ENCODE measurements at regions not wholly inside any gene's neighbourhood (a gene's known extent, or its start where the extent isn't known, plus 50 kb on each side); places are given as distances from the start of the nearest gene placed in this dataset.

DNA sequence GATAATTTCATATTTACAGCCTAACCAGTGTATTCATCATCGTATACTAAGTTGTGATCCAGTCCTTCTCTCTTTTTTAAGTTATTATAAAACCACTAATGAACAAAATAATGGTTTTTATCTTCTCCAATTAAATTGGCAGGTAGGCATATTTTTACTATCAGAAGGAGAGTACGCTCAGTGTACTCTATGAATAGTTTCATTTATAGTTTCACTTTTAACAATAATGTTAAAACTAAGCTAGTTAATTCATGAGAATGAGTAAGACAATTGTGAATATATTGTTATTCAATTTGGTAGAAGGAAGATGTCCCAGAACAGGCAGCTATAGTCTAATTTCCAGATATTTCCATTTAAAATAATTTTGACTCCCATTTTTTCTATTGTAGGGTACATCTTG, 277.1 kb downstream of the RASSF9 start:
- CTCF ChIA-PET: no interaction called here
- no peaks in the 10 kb centered on the region for H4K20me1 ChIP-seq (ENCODE audit: insufficient read depth)
- intact Hi-C loops (cut with micrococcal nuclease; ENCODE audit: unreplicated experiment): no loop called here

DNA sequence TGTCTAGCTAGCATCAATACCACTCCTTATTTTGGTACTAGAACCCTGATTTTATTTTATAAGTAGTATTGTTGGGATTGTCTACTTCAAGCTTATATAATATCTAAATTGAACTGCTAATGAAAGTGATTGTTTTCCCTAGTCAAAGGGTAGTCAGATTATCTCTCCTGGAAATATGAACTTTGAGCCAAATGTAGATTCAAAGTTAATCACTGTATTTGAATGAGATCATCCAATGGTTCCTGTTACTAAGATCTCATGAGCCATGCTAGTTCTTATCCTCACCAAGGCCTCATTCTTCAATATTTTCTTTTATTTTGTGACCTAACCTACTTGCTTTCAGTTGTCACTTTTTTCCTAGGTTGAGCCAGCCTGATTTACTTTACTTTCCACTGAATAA, 276.7 kb downstream of the RASSF9 start:
- CTCF ChIA-PET: no interaction called here

More for the DNA sequence above, 277.1 kb downstream of the RASSF9 start:
- TF ChIP-seq, protein P1, sequence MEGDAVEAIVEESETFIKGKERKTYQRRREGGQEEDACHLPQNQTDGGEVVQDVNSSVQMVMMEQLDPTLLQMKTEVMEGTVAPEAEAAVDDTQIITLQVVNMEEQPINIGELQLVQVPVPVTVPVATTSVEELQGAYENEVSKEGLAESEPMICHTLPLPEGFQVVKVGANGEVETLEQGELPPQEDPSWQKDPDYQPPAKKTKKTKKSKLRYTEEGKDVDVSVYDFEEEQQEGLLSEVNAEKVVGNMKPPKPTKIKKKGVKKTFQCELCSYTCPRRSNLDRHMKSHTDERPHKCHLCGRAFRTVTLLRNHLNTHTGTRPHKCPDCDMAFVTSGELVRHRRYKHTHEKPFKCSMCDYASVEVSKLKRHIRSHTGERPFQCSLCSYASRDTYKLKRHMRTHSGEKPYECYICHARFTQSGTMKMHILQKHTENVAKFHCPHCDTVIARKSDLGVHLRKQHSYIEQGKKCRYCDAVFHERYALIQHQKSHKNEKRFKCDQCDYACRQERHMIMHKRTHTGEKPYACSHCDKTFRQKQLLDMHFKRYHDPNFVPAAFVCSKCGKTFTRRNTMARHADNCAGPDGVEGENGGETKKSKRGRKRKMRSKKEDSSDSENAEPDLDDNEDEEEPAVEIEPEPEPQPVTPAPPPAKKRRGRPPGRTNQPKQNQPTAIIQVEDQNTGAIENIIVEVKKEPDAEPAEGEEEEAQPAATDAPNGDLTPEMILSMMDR (conservative IDR thresholded peaks at IDR 0.05): no peak
- TF ChIP-seq EZH2 (IDR thresholded peaks at IDR 0.05; ENCODE audit: low read depth): no peak
- no peak for DNase-seq
- no peaks in the 10 kb centered on the region for H3K4me1 ChIP-seq (replicated peaks; ENCODE audit: insufficient read depth)
- no peak overlapping the region for H3K4me3 ChIP-seq
- H2AFZ ChIP-seq: no peak overlapping the region
- no peaks in the 10 kb centered on the region for H3K9me3 ChIP-seq (ENCODE audit: insufficient read depth, low read depth)
- no peaks in the 10 kb centered on the region for H3F3A ChIP-seq (ENCODE audit: insufficient read depth, low read depth)
- H3K27me3 ChIP-seq (ENCODE audit: insufficient read depth, low read depth): no peaks in the 10 kb centered on the region
- POLR2A ChIA-PET (ENCODE audit: unreplicated experiment): no interaction called here
- no peaks in the 10 kb centered on the region for H3K9me2 ChIP-seq (ENCODE audit: insufficient read depth)
- BruUV-seq (replicated peaks): no TSS peak
- no peaks in the 10 kb centered on the region for H3K79me2 ChIP-seq (ENCODE audit: low read depth)
- no peaks in the 10 kb centered on the region for H3K36me3 ChIP-seq (ENCODE audit: low read depth)
- H3K27ac ChIP-seq: no peak overlapping the region
- H3K4me2 ChIP-seq: no peak overlapping the region

DNA sequence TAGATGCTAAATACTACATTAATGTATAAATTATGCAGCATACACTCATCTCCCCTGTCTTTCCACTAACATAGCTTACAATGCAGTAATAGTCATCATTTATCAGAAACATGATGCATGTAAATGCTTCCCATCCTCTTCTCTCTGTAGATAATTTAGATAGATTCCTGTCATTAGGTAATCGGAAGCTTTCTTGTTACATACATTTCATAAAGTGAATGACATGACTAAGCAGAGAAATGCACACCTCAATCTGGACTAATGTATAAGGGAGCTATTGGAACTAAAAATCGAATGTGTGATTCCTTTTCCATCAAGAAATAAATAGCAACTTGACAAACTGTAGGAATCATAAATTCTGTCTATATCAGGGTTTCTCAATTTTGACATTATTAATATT, 273.4 kb downstream of the RASSF9 start:
- no TSS peak for BruUV-seq (replicated peaks)
- H3F3A ChIP-seq (ENCODE audit: insufficient read depth, low read depth): no peaks in the 10 kb centered on the region

More for the DNA sequence above, 276.7 kb downstream of the RASSF9 start:
- Histone ChIP-seq H3K4me3 (no peak overlapping the region), H3K27ac (no peak overlapping the region), H3K4me2 (no peak overlapping the region), H4K20me1 (ENCODE audit: insufficient read depth) (no peaks in the 10 kb centered on the region), H2AFZ (no peak overlapping the region), H3K36me3 (ENCODE audit: low read depth) (no peaks in the 10 kb centered on the region), H3K9me3 (ENCODE audit: insufficient read depth, low read depth) (no peaks in the 10 kb centered on the region), H3K4me1 (replicated peaks; ENCODE audit: insufficient read depth) (no peaks in the 10 kb centered on the region), H3K27me3 (ENCODE audit: insufficient read depth, low read depth) (no peaks in the 10 kb centered on the region), H3K9me2 (ENCODE audit: insufficient read depth) (no peaks in the 10 kb centered on the region), H3K79me2 (ENCODE audit: low read depth) (no peaks in the 10 kb centered on the region), H3F3A (ENCODE audit: insufficient read depth, low read depth) (no peaks in the 10 kb centered on the region)
- no peak for DNase-seq
- POLR2A ChIA-PET (ENCODE audit: unreplicated experiment): no interaction called here
- TF ChIP-seq, protein P1 (conservative IDR thresholded peaks at IDR 0.05): no peak
- TF ChIP-seq EZH2 (IDR thresholded peaks at IDR 0.05; ENCODE audit: low read depth): no peak
- BruUV-seq (replicated peaks): no TSS peak
- intact Hi-C loops (cut with micrococcal nuclease; ENCODE audit: unreplicated experiment): no loop called here

More for the DNA sequence above, 273.4 kb downstream of the RASSF9 start:
- intact Hi-C loops (cut with micrococcal nuclease; ENCODE audit: unreplicated experiment): no loop called here
- no peaks in the 10 kb centered on the region for H3K79me2 ChIP-seq (ENCODE audit: low read depth)
- DNase-seq: no peak
- no peaks in the 10 kb centered on the region for H3K9me3 ChIP-seq (ENCODE audit: insufficient read depth, low read depth)
- no peak overlapping the region for H3K27ac ChIP-seq
- H3K4me2 ChIP-seq: no peak overlapping the region
- H4K20me1 ChIP-seq (ENCODE audit: insufficient read depth): no peaks in the 10 kb centered on the region
- no peak overlapping the region for H2AFZ ChIP-seq
- CTCF ChIA-PET: no interaction called here
- no peaks in the 10 kb centered on the region for H3K36me3 ChIP-seq (ENCODE audit: low read depth)
- TF ChIP-seq, protein P1 (conservative IDR thresholded peaks at IDR 0.05): no peak
- no peak for TF ChIP-seq EZH2 (IDR thresholded peaks at IDR 0.05; ENCODE audit: low read depth)
- no peaks in the 10 kb centered on the region for H3K27me3 ChIP-seq (ENCODE audit: insufficient read depth, low read depth)
- no peaks in the 10 kb centered on the region for H3K9me2 ChIP-seq (ENCODE audit: insufficient read depth)
- no peaks in the 10 kb centered on the region for H3K4me1 ChIP-seq (replicated peaks; ENCODE audit: insufficient read depth)
- H3K4me3 ChIP-seq: no peak overlapping the region
- POLR2A ChIA-PET (ENCODE audit: unreplicated experiment): no interaction called here

Measured in PC-9 (cell line).